CMK (cell line): ENCODE measurements at regions not wholly inside any gene's neighbourhood (a gene's known extent, or its start where the extent isn't known, plus 50 kb on each side); places are given as distances from the start of the nearest gene placed in this dataset.

Experiments used
- DNase-seq: peaks from one replicate; pipeline ENCODE4 v3.0.0-alpha.2; 2010; ENCODE audit warnings: low read depth

DNA sequence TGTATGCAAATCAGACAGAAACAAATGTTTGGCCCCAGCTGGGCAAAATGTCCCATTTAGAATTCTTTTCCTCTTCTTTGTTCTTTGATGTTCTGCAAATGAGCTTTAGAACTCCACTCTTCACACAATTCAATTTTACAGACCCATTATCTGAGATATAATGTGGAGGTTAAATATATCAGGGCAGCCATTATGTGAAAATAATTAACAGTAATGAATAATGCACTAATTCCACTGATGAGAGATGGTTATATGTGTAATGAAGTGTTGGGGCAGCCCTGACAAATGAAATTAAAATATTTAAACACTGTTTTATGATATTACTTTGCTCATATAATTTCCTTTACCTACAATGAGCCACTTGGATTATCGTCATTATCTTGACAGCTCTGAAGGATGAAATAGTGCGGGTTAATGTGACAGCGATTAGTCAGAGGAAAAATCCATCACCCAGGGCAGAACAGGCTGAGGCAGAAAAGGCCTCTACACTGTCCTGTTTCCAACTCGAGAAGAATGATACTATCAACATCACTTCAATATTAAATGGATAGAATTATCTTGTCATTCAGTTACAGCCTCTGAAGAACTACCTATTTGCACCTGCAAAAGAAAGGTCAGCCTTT lies 321.1 kb downstream of the RBM26 start:
- no peak for DNase-seq

DNA sequence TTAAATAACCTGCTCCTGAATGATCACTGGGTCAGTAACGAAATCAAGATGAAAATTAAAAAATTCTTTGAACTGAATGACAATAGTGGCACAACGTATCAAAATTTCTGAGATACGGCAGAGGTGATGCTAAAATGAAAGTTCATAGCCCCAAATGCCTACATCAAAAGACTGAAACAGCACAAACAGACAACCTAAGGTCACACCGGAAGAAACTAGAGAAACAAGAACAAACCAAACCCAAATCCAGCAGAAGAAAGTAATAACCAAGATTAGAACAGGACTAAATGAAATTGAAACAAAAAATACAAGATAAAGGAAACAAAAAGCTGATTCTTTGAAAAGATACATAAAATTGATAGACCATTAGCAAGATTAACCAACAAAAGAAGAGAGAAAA lies 324.1 kb downstream of the RBM26 start:
- no peak for DNase-seq

DNA sequence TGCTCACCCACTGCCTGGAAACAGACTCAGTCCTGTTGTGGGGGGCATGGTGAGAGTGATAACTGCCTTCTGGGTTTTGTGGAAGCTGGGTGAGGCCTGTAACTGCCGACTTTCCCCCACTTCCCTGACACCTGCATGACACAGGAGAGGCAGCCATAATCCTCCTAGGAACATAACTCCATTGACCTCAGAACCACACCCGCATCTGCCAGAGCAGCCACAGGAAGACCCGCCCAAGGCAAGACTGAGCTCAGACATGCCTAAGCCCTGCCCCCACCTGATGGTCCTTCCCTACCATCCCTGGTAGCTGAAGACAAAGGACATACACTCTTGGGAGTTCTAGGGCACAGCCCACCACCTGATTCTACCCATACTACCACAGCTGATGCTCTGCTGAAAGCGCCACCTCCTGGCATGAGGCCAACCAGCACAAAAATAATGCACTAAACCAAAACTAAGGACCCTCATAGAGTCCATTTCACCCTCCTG lies 326.7 kb downstream of the RBM26 start:
- DNase-seq = no peak

DNA sequence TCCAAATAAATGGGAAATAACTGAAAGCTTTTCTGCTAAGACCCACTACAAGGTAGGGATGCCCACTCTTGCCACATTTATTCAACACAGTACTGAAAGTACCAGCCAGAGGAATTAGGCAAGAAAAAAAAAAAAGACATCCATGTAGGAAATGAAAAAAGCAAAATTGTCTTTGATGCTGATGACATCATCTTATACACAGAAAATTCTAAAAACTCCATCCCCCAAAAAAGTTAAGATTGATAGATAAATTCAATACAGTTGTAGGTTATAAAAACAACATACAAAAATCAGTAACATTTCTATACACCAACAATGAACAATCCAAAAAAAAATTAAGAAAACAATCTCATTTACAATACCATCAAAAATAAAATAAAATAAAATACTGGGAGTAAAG lies 330.4 kb downstream of the RBM26 start:
- no peak for DNase-seq

DNA sequence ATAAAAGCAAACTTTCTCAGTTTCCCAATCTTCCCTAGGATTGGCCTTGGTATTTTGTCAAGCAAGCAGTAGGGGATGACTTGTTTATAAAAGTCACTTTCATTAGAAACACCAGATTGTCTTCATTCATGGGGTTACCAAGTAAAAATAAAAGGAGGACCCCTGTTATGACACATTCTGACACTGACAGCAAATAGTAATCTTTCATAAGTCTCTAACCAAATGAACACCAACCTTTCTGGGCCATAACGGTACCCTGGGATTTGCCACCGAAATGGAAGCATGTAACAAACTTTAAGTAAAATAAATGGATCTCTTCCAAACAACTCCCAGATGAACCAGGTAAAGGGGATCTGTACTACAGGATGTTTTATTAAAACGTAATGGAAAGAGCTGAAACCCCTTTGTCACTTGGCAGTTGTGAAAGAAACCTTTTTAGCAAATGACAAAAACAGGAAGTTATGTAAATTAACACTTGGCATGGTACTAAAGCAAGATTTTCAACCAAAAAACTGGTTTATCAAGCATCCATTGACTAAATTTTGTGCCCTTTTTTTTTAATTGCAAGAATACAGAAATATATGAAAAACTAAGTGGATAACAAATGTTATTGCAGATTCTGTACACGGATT lies 335.6 kb downstream of the RBM26 start:
- DNase-seq = no peak

DNA sequence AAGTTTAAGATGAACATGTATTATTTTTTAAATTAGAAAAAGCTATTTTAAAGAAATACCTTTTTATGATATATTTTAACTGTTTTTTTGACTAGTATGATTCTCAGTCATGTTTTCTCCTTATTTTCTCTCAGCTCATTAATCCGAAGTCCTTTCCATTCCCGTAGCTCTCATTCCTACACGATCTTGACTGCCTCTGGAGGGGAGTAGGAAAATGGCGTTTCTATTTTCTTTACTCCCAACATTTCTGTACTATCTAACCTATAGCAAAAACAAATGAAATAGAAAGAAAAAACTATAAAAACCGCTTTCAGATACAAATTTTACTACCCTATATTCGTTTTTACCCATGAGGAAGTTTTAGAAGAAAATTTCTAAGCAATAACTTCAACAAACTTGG lies 343.8 kb downstream of the RBM26 start:
- no peak for DNase-seq

DNA sequence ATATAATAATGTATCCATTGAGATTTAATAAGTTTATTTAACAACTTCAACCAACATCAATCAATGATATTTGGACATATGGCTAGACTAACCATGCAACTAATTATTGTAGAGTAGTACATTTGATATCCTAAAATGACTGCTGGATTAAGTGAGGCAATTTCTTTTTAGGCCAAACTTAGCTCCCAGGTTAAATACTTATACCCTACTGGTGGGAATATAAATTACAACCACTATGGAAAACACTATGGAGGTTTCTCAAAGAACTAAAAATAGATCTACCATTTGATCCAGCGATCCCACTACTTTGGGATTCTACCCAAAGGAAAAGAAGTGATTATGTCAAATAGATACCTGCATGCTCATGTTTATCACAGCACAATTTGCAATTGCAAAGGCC lies 345.8 kb downstream of the RBM26 start:
- DNase-seq = no peak

DNA sequence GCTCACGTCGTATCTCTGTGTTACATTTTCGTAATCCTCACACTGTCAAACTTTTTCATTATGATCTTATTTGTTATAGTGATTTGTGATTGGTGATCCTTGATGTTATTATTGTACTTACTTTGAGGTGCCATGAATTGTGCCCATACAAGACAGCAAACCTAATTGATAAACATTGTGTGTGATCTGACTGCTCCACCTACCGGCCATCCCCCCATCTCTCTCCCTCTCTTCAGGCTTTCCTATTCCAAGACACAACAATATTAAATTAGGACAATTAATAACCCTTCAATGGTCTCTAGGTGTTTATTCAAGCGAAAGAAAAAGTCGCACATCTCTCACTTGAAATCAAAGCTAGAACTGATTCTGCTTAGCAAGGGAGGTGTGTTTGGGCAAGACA lies 349.3 kb downstream of the RBM26 start:
- DNase-seq = no peak

DNA sequence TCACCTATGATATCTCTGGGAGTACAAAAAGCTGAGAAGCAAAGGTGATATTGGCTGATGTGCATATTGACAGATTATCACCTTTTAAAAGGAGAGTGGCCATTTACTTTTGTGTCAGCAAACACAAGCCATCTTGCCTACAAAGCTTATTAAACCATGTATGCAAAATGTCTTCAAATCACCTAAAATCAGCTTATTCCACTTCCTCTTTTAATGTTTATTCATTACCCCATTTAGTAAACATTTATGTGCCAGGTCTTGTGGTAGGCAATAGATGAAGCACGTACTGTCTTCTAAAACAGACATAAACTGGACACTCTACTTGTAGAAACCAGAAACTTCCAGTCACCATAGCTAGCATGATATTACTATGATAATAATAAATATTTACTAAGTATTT lies 354.6 kb downstream of the RBM26 start:
- DNase-seq = no peak

DNA sequence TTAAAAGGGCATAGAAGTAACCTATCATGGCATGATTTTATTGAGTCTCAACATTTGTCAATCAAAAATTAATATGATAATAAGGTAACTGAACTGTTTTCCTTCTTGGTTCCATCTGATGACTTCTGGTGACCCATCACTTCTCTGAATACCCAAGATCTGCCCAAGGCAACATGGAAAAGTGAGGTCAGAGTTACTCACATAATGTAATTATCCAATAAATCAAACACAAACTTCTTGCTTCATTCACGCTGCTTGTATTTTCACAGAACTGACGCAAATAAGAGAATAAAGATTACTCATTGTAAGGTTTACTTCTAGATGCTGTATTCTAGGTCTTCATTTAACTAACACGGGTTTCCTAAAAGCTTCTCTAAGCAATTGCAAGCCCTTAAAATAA lies 361.6 kb downstream of the RBM26 start:
- no peak for DNase-seq

DNA sequence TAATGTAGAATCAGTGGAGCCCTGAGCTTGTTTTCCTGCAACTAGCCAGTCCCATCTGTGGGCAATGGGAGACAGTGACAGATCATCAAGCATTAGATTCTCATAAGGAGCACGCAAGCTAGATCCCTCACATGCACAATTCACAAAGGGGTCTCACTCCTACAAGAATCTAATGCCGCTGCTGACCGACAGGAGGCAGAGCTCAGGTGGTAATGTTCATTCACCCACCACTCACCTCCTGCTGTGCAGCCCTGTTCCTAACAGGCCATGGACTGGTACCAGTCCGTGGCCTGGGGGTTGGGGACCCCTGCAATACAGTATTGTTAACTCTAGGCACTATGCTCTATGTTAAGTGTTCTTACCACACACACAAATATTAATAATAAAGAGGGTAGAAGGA lies 362.8 kb downstream of the RBM26 start:
- no peak for DNase-seq

DNA sequence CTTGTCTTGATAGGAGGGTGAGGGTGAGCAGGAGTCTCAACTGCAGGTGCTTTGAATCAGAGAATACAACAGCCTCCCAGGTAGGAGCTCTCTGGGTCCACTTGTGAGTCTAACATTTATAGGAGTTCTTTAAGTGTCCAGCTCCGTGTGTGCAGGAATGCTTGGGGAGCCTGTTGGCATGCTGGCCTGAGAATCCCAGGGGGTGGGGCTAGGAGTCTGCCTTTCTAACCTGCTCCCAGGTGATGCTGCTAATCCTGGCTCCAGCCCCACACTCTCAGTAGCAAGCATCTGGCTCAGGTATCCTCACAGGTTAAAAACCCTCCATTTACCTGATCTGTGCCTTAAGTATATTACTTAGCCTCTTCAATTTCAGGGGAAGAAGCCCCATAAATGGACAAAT lies 368.9 kb downstream of the RBM26 start:
- DNase-seq = no peak

DNA sequence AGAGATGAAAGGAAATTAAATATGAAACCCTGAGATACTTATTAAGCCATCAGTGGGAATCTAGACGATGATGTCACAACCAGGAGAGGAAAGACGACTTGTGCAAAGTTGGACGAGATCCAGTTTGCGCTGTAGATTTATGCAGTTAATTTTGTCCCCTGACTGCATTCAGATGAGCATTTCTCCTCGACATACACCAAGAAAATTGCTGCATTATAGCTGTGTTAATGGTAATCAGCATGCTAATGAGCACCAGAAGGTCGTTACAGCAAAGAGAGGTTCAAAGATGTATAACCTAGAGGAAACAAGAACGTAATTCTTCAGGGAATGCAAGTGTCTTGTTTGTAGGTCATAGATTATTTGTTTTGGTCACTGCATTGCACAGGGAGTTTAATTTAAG lies 371.7 kb downstream of the RBM26 start:
- no peak for DNase-seq

DNA sequence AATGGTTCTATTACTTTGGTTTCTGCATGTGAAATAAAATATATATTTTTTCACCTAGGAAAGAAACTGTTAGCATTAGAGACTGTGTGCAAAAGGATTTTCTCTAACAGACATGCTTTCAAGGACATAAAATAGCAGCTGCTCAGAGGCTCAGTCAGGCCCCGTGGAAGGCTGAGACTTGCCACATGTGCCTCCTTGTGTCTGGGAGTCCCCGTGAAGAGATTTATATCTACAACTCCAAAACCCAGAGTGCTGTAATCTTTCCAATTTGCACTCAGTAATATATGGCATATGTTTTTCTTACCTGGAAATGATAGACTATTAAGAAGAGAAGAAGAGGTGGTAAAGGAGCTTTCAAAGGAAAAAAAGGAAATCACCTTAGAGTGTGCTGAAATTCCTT lies 371.6 kb upstream of the OBI1 start:
- DNase-seq = no peak

DNA sequence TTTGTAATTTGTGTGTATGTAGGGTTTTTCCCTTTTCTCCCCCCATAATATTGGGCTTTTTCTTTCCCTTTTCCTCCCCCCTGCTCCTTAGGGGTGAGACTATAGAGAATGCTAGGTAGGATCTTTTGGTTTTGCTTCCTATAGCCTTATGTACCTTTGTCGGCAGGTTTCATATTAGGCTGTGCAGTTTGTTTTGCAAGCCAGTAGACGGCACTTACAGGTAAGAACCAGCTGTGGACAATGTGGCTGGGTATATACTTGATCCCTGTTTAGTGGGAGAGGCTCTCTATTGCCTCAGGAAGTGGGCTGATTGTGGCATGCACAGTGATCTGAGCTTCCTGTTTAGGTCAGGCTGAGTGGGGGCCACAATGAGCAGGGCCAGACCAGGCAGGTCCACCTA lies 359.2 kb upstream of the OBI1 start:
- no peak for DNase-seq

DNA sequence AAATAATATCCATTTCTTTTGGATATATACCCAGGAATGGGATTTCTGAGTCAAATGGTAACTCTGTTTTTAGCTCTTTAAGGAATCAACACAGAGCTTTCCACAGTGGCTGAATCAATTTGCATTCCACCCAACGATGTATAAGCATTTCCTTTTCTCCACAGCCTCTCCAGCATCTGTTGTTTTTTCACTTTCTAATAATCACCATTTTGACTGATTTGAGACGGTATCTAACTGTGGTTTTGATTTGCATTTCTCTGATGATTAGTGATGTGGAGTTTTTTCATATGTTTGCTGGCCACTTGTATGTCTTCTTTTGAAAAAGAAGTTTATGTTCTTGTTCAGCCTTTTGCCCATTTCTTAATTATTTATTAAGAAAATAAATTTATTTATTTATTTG lies 352.2 kb upstream of the OBI1 start:
- DNase-seq = no peak

DNA sequence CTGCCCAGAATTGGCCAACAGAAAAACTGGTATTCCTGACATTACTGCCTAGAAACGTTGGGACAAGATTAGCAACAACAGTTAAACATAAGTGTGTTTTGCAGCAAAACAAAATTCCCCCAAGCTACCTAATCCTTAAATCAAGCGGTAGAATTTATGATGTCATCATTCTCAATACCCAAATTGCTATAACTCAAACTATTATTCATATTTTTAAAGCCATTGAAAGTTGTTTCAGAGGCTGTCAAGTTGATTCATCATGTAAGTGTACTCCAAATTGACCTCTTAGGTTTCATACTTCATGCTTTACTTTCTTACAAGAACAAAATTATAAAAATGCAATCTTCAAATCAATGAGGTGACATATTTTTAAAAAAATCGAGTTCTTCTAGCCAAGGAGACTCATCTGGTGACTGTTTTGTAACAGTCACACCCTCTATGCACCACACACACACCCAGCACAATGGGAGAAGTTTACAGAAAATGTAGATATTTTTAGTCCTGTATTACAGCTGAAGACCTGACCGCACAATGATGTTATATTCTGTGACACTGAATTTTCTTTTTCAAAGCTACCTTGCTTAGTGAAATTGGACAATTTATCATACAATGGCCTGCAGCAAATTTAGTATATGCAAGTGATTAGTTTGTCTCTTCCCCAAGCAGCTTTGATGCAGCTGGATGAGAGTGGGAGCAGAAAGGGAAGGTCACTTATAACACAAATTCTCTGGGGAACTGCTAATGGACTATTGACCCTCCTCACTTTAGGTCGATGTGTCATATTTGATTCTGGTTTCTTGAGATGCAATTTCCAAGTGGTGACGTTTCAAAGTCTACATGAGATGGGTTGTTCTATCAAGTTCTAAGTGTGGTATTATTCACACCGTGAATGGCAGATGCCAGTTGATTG lies 345.3 kb upstream of the OBI1 start:
- no peak for DNase-seq

DNA sequence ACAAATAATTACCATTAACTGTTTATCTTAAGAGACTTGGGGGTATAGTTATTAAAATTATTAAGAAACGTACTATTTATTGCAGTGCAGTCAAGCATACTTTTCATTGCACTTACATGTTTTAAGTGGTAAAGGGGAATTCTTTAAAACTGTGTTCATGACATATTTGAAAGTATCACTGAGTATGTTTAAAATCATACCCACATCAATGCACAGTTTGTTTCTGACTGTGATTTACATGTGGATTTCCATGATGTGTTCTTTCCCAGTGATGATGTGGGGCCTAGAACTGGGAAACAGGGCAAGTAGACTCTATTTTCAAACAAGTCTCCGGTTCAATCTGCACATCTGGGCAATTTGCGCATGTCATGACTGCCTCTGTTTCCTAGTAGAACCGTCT lies 340.5 kb upstream of the OBI1 start:
- no peak for DNase-seq

DNA sequence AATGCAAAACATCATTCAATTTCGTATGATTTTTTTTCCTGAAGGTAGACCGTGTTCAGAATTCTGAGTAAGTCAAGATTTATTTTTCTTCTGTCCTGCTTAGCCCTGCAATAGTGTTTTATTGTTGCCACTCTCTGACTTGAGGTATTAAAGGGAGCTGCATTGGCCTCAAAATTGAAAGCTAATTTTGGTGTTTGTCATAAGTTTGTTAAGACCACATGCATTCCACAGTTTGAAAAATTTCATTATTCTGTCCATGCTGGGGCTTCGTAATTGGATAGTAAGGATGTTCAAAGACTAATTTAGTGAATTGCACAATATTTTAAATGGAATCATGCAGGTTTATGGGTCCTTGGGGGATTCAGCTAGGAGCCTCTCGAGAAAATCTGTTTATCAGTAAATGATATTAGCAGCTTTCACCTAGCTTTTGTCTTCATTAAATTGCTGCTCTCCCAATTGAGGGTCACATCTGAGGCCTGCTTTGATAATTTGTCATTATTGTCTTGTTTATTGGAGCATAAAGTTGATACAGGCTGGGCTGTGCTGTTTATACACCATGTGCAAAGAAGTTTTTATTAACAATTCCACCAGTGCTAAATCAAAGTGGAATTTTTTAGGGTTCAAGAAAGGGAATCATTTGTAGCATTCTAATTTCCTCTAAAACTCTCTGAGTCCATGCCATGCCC lies 339.8 kb upstream of the OBI1 start:
- DNase-seq = no peak

DNA sequence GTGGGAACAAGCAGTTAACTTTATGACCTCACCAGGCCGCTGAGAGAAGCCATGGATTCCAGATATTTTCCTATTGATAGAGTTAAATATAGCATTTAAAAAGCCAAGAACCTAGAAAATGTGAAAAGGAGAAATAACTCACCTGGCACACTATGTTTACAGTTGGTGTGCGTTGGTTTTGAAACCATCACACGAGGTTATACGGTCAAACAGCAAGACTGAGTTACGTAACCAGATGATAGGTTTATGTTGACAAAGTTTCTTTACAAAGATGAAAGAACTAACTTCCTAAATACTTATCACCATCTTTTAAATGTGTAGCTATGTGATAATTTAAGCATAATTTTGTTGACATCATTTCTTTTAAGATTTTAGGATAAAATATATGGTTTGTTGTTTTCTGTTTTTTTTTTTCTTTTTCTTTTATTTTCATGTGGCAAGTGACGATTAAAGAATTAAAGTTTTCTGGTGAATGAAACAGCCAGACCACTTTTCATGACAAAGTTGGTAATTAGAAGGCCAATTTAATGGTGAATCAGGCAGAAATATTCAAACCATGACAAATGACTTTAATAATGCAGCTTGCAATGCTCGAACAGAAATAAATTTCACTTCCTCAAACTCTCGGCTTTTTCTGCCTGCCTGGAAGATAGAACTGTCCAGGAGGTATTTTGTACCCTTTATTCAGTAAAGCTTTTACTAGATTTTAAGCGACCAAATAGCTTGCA lies 339.1 kb upstream of the OBI1 start:
- DNase-seq = no peak

DNA sequence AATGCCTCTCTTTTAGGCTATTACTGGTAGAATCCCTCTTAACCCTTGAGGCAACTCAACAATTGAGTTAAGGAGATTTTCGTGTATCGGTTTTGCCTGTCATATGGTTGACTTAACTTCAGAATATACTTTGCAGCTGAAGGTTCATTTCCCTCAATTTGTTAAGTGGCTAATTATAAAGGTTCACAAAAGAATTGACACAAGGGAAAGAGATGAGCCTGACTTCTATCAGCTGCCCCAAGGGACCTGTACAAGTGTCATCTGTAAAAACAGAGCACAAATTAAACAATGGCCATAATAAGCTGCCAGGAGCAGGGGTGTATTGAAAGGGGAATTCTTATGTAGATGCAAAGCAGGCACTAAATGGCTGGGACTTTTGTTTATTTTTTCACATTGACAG lies 334.8 kb upstream of the OBI1 start:
- DNase-seq = no peak

DNA sequence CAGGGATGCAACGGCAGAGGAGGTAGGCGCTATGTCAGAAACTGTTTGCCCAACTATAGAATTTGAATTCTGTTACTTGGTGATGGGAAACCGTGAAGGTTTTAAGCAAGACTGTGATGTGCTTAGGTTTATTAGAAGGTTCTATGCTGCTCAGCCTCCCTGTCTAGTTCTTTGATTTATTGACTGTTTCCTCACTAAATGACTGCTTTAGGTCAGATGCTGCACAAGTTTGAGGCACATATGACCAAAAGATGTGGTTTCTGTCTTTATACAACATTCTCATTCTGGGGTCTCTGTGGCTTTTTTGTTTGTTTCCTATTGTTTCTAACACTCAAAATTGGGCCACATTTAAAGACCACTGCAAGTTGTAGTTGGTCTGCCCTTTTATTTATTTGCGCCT lies 323.0 kb upstream of the OBI1 start:
- no peak for DNase-seq
